Transverse colon (tissue), 4 donors: ENCODE measurements at regions not wholly inside any gene's neighbourhood (a gene's known extent, or its start where the extent isn't known, plus 50 kb on each side); places are given as distances from the start of the nearest gene placed in this dataset.

Source experiments
- CTCF ChIP-seq, 5 experiments: fragments of 200-600 bp in 3 of 5; fragments of 450-650 bp in 2 of 5; sonication (generic) in 3 of 5; IDR thresholded peaks; 1 replicate in 2 of 5; 2 replicates in 3 of 5; pipeline ENCODE4 v1.5.1; 2016 to 2017; ENCODE audit warnings: antibody characterized with exemption in 5 of 5, inconsistent platforms in 3 of 5, mild to moderate bottlenecking in 2 of 5, moderate library complexity in 1 of 5
- EP300 ChIP-seq: sonication (generic); formaldehyde crosslinking; IDR thresholded peaks from one replicate; pipeline ENCODE4 v1.6.1; 2017; ENCODE audit warnings: antibody characterized with exemption, low read depth
- POLR2AphosphoS5 ChIP-seq, 3 donors: sonication (generic); formaldehyde crosslinking; IDR thresholded peaks; one replicate each; pipeline ENCODE4 v1.6.1; 2016; ENCODE audit warnings: antibody characterized with exemption in 3 of 3

- TF ChIP-seq CTCF (IDR thresholded peaks at IDR 0.05) (no peak), EP300 (no peak), POLR2AphosphoS5 (IDR thresholded peaks at IDR 0.05) (no peak)
Measured at GRCh38 chr2:143877056-143877455, 642.9 kb downstream of the ZEB2 start.
